HCT116 (cell line): ENCODE measurements at regions not wholly inside any gene's neighbourhood (a gene's known extent, or its start where the extent isn't known, plus 50 kb on each side); places are given as distances from the start of the nearest gene placed in this dataset.

Experiments
- ATAC-seq: fragments of 200-7000 bp; cut with Tn5 transposase; 2 replicates; pipeline ENCODE4 v1.9.1; 2020; ENCODE audit warnings: mild to moderate bottlenecking, moderate library complexity
- BruUV-seq: library from RNA; stranded (reverse); fragments of 400-500 nt; replicated peaks from 2 replicates; lab custom pipeline; 2021; lab: Mats Ljungman, UMichigan
- CTCF ChIA-PET: fragments of 300-600 bp; sonication (Branson Sonifier 250); formaldehyde crosslinking; loops from one replicate; lab custom pipeline; 2021; ENCODE audit warnings: antibody characterized with exemption; lab: Charles Lee
- POLR2A ChIA-PET: fragments of 300-600, 350-600 bp; sonication (Branson Sonifier 250); formaldehyde crosslinking; loops from one replicate; lab custom pipeline; 2021; ENCODE audit warnings: antibody characterized with exemption; lab: Charles Lee
- RAD21 ChIA-PET, 2 experiments: fragments of 300-600 bp; sonication (Branson Sonifier 250); formaldehyde crosslinking; loops; one replicate each; lab custom pipeline; 2023; ENCODE audit warnings: low total read pairs in 2 of 2; ENCODE audit not compliant: uncharacterized antibody in 2 of 2, unreplicated experiment in 2 of 2, low non-redundant PET in 1 of 2; lab: Charles Lee
- DNase-seq: peaks from one replicate; pipeline ENCODE4 v3.0.0-alpha.2; 2010; ENCODE audit warnings: low read depth, low spot score
- H2AFZ ChIP-seq: fragments of 200-600 bp; shearing (Covaris generic), sonication (generic); 2 replicates; pipeline ENCODE4 v1.6.1; 2017; ENCODE audit warnings: low read depth, mixed run types, mixed read lengths, antibody characterized with exemption, low read length; ENCODE audit not compliant: poor library complexity, severe bottlenecking
- H3K27ac ChIP-seq: 2 replicates; pipeline ENCODE4 v1.5.1; 2012; ENCODE audit warnings: low read depth, low read length
- H3K27me3 ChIP-seq: fragments of 200-600 bp; sonication (generic); 2 replicates; pipeline ENCODE4 v1.6.1; 2016; ENCODE audit warnings: mixed run types, low read length, mixed read lengths; ENCODE audit not compliant: insufficient read depth
- H3K36me3 ChIP-seq, 2 experiments: fragments of 200-500 bp in 1 of 2; fragments of 200-600 bp in 1 of 2; sonication (Bioruptor generic) in 1 of 2; sonication (generic) in 1 of 2; 2 replicates each; pipeline versions ENCODE4 v1.5.1 to v1.6.1; 2014 to 2016; ENCODE audit warnings: low read length in 2 of 2, inconsistent platforms in 1 of 2, mixed read lengths in 1 of 2, mixed run types in 1 of 2; ENCODE audit not compliant: insufficient read depth in 2 of 2, control insufficient read depth in 1 of 2
- H3K4me1 ChIP-seq, 2 experiments: fragments of 200-600 bp in 1 of 2; sonication (generic) in 1 of 2; 2 replicates each; pipeline versions ENCODE4 v1.5.1 to v1.6.1; 2012 to 2017; ENCODE audit warnings: low read length in 2 of 2, inconsistent platforms in 1 of 2, mild to moderate bottlenecking in 1 of 2, mixed read lengths in 1 of 2, mixed run types in 1 of 2, moderate library complexity in 1 of 2; ENCODE audit not compliant: insufficient read depth in 2 of 2, control insufficient read depth in 1 of 2
- H3K4me2 ChIP-seq: fragments of 200-600 bp; sonication (generic); 2 replicates; pipeline ENCODE4 v1.6.1; 2017; ENCODE audit warnings: mixed run types, low read length, mixed read lengths
- H3K4me3 ChIP-seq, 2 experiments: fragments of 200-600 bp in 1 of 2; sonication (generic) in 1 of 2; replicated peaks in 1 of 2; 2 replicates each; pipeline ENCODE4 v1.5.1; 2011 to 2016; ENCODE audit warnings: low read length in 2 of 2, control low read depth in 1 of 2, low read depth in 1 of 2, mild to moderate bottlenecking in 1 of 2, mixed read lengths in 1 of 2, mixed run types in 1 of 2
- H3K79me2 ChIP-seq: fragments of 200-600 bp; sonication (generic); 2 replicates; pipeline ENCODE4 v1.6.1; 2017; ENCODE audit warnings: mild to moderate bottlenecking, mixed run types, low read length, moderate library complexity, mixed read lengths; ENCODE audit not compliant: insufficient read depth
- H3K9ac ChIP-seq: fragments of 200-600 bp; sonication (generic); 2 replicates; pipeline ENCODE4 v1.6.1; 2016; ENCODE audit warnings: low read length, mixed read lengths
- H3K9me2 ChIP-seq: fragments of 200-600 bp; sonication (generic), shearing (Covaris generic); 2 replicates; pipeline ENCODE4 v1.6.1; 2017; ENCODE audit warnings: mixed run types, mild to moderate bottlenecking, moderate library complexity; ENCODE audit not compliant: insufficient read depth
- H3K9me3 ChIP-seq, 2 experiments: fragments of 200-500 bp in 1 of 2; fragments of 200-600 bp in 1 of 2; sonication (Bioruptor generic) in 1 of 2; sonication (generic) in 1 of 2; 2 replicates each; pipeline ENCODE4 v1.6.1; 2014 to 2017; ENCODE audit warnings: low read length in 2 of 2, mixed read lengths in 2 of 2, inconsistent platforms in 1 of 2, low read depth in 1 of 2, mild to moderate bottlenecking in 1 of 2, mixed run types in 1 of 2, moderate library complexity in 1 of 2; ENCODE audit not compliant: control insufficient read depth in 1 of 2, insufficient read depth in 1 of 2
- H4K20me1 ChIP-seq: fragments of 200-600 bp; sonication (generic), shearing (Covaris generic); 2 replicates; pipeline ENCODE4 v1.6.1; 2017; ENCODE audit warnings: mixed run types, mild to moderate bottlenecking, moderate library complexity; ENCODE audit not compliant: insufficient read depth
- ATF3 ChIP-seq: IDR thresholded peaks from 2 replicates; pipeline ENCODE4 v1.6.1; 2012
- CBX3 ChIP-seq: IDR thresholded peaks from 2 replicates; pipeline ENCODE4 v1.6.1; 2012; ENCODE audit warnings: low read depth
- CEBPB ChIP-seq: IDR thresholded peaks from 2 replicates; pipeline ENCODE4 v1.6.1; 2012; ENCODE audit warnings: low read depth
- CTCF ChIP-seq, 3 experiments: fragments of 200-600 bp in 1 of 3; sonication (generic) in 1 of 3; IDR thresholded peaks in 2 of 3; conservative IDR thresholded peaks in 1 of 3; 2 replicates each; pipeline ENCODE4 v1.5.1; 2012 to 2017; ENCODE audit warnings: low read depth in 2 of 3, low read length in 2 of 3, antibody characterized with exemption in 1 of 3, borderline replicate concordance in 1 of 3, control low read depth in 1 of 3, mild to moderate bottlenecking in 1 of 3, mixed read lengths in 1 of 3, mixed run types in 1 of 3, moderate library complexity in 1 of 3; ENCODE audit not compliant: insufficient read depth in 1 of 3
- EGR1 ChIP-seq: IDR thresholded peaks from 2 replicates; pipeline ENCODE4 v1.6.1; 2012; ENCODE audit warnings: low read depth
- ELF1 ChIP-seq: IDR thresholded peaks from 2 replicates; pipeline ENCODE4 v1.6.1; 2012; ENCODE audit warnings: low read depth, borderline replicate concordance
- EZH2 ChIP-seq: fragments of 200-600 bp; sonication (generic); IDR thresholded peaks from 2 replicates; pipeline ENCODE4 v1.6.1; 2017; ENCODE audit warnings: antibody characterized with exemption, mixed run types
- EZH2phosphoT487 ChIP-seq: fragments of 200-600 bp; IDR thresholded peaks from 2 replicates; pipeline ENCODE4 v1.6.1; 2018; ENCODE audit warnings: antibody characterized with exemption, borderline replicate concordance
- FOSL1 ChIP-seq: IDR thresholded peaks from 2 replicates; pipeline ENCODE4 v1.6.1; 2012; ENCODE audit warnings: low read depth
- JUND ChIP-seq: IDR thresholded peaks from 2 replicates; pipeline ENCODE4 v1.6.1; 2012
- MAX ChIP-seq: IDR thresholded peaks from 2 replicates; pipeline ENCODE4 v1.6.1; 2012
- POLR2A ChIP-seq: IDR thresholded peaks from 2 replicates; pipeline ENCODE4 v1.7.0; 2011; ENCODE audit warnings: borderline replicate concordance; ENCODE audit not compliant: insufficient read depth, insufficient read length; ENCODE audit errors: extremely low read depth
- RAD21 ChIP-seq: IDR thresholded peaks from 2 replicates; pipeline ENCODE4 v1.6.1; 2012; ENCODE audit warnings: low read depth, mild to moderate bottlenecking
- SIN3A ChIP-seq: IDR thresholded peaks from 2 replicates; pipeline ENCODE4 v1.6.1; 2012; ENCODE audit warnings: low read depth
- SP1 ChIP-seq: IDR thresholded peaks from 2 replicates; pipeline ENCODE4 v1.6.1; 2012; ENCODE audit warnings: low read depth
- SRF ChIP-seq: IDR thresholded peaks from 2 replicates; pipeline ENCODE4 v1.6.1; 2012; ENCODE audit warnings: low read depth
- TCF7L2 ChIP-seq: IDR thresholded peaks from 2 replicates; pipeline ENCODE4 v1.7.0; 2011; ENCODE audit warnings: borderline replicate concordance, inconsistent platforms; ENCODE audit not compliant: insufficient read depth, insufficient read length; ENCODE audit errors: extremely low read depth
- ZBTB33 ChIP-seq: IDR thresholded peaks from 2 replicates; pipeline ENCODE4 v1.6.1; 2011; ENCODE audit warnings: mild to moderate bottlenecking, low read length, moderate library complexity; ENCODE audit not compliant: insufficient replicate concordance; ENCODE audit errors: extremely low read depth
- intact Hi-C: fragments of 100-400 bp; cut with micrococcal nuclease; formaldehyde crosslinking; loops from 2 replicates; pipeline ENCODE4 v1.10.0; 2022

- Histone ChIP-seq H3K9ac (no peak overlapping the region), H3K79me2 (no peaks in the 10 kb centered on the region), H3K4me1 (no peaks in the 10 kb centered on the region), H3K9me2 (no peaks in the 10 kb centered on the region), H4K20me1 (no peaks in the 10 kb centered on the region; the same call in 1 of the 2 replicates), H3K27ac (no peak overlapping the region), H3K4me3 (no peak overlapping the region), H2AFZ (no peak overlapping the region), H3K27me3 (peaks cover 14% of the 10 kb centered on the region; the same call in 1 of the 2 replicates), H3K9me3 (no peaks in the 10 kb centered on the region), H3K4me2 (no peak overlapping the region), H3K36me3 (no peaks in the 10 kb centered on the region)
- CTCF ChIA-PET: no interaction called here
- no peak for DNase-seq
- POLR2A ChIA-PET: no interaction called here
- BruUV-seq: no TSS peak
- no peak for ATAC-seq
- RAD21 ChIA-PET: no interaction called here
- intact Hi-C loops: no loop called here
- TF ChIP-seq SRF: no peak
- TF ChIP-seq EGR1: no peak
- no peak for TF ChIP-seq EZH2
- no peak for TF ChIP-seq EZH2phosphoT487
- TF ChIP-seq CTCF (IDR thresholded peaks at IDR 0.05 in 2 of 3, conservative IDR thresholded peaks at IDR 0.05 in 1 of 3; ENCODE audit: borderline replicate concordance in 1 of 3, insufficient read depth in 1 of 3, low read depth in 2 of 3, low read length in 2 of 3): no peak
- no peak for TF ChIP-seq TCF7L2
- no peak for TF ChIP-seq SIN3A
- TF ChIP-seq CBX3: no peak
- TF ChIP-seq FOSL1: no peak
- no peak for TF ChIP-seq SP1
- TF ChIP-seq ZBTB33: no peak
- no peak for TF ChIP-seq JUND
- no peak for TF ChIP-seq CEBPB
- no peak for TF ChIP-seq ELF1
- TF ChIP-seq RAD21: no peak
- TF ChIP-seq ATF3: no peak
- no peak for TF ChIP-seq POLR2A
- no peak for TF ChIP-seq MAX
These were observed 234.4 kb upstream of the VLDLR start for GRCh38 chr9:2387166-2387565.
